NCI-H748 (cell line): ENCODE measurements at regions not wholly inside any gene's neighbourhood (a gene's known extent, or its start where the extent isn't known, plus 50 kb on each side); places are given as distances from the start of the nearest gene placed in this dataset.
"Not testable (repeated sequence)": the region's sequence is repeated elsewhere in the genome, so short reads cannot be mapped to it uniquely, and the experiment has no call there.

Experiments
- DNase-seq: peaks from one replicate; lab custom pipeline; 2025; ENCODE audit not compliant: unreplicated experiment; lab: John Stamatoyannopoulos, UW

GRCh38 chr15:55126111-55126510 is 70.6 kb downstream of the RSL24D1 start:
- no peak for DNase-seq

GRCh38 chr15:55124616-55125015 is 72.1 kb downstream of the RSL24D1 start:
- no peak for DNase-seq

- no peak for DNase-seq
Measured at GRCh38 chr15:55118344-55118870, 78.3 kb downstream of the RSL24D1 start.

- no peak for DNase-seq
Measured at GRCh38 chr15:55116636-55117035, 80.1 kb downstream of the RSL24D1 start.

- no peak for DNase-seq
Measured at GRCh38 chr15:55113736-55114135, 83.0 kb downstream of the RSL24D1 start.

GRCh38 chr15:55112706-55113105 is 84.0 kb downstream of the RSL24D1 start:
- no peak for DNase-seq

- DNase-seq = no peak
Measured at GRCh38 chr15:55110446-55110845, 86.3 kb downstream of the RSL24D1 start.

- DNase-seq = peak; percentile 44
Measured at GRCh38 chr15:55108858-55109518, 87.8 kb downstream of the RSL24D1 start.

GRCh38 chr15:55108448-55108847 is 88.3 kb downstream of the RSL24D1 start:
- no peak for DNase-seq

GRCh38 chr15:55106155-55106554 is 90.6 kb downstream of the RSL24D1 start:
- DNase-seq = no peak

- DNase-seq = no peak
Measured at GRCh38 chr15:55094136-55094535, 102.6 kb downstream of the RSL24D1 start.

GRCh38 chr15:55088207-55088606 is 108.5 kb downstream of the RSL24D1 start:
- DNase-seq = no peak

- no peak for DNase-seq
Measured at GRCh38 chr15:55084673-55085072, 112.1 kb downstream of the RSL24D1 start.

- DNase-seq = no peak
Measured at GRCh38 chr15:55084216-55084615, 112.5 kb downstream of the RSL24D1 start.

- not testable (repeated sequence) for DNase-seq
Measured at GRCh38 chr15:55077052-55077451, 119.7 kb downstream of the RSL24D1 start.

- no peak for DNase-seq
Measured at GRCh38 chr15:55074431-55074830, 122.3 kb downstream of the RSL24D1 start.

- DNase-seq = not testable (repeated sequence)
Measured at GRCh38 chr15:55063970-55064369, 132.8 kb downstream of the RSL24D1 start.

GRCh38 chr15:55060836-55061235 is 135.9 kb downstream of the RSL24D1 start:
- DNase-seq = no peak

- DNase-seq = no peak
Measured at GRCh38 chr15:55056500-55056899, 140.2 kb downstream of the RSL24D1 start.

GRCh38 chr15:55044162-55044561 is 152.6 kb downstream of the RSL24D1 start:
- DNase-seq = no peak

- no peak for DNase-seq
Measured at GRCh38 chr15:55037071-55037470, 159.7 kb downstream of the RSL24D1 start.

GRCh38 chr15:55035749-55036148 is 161.0 kb downstream of the RSL24D1 start:
- no peak for DNase-seq

GRCh38 chr15:55033574-55033973 is 163.2 kb downstream of the RSL24D1 start:
- no peak for DNase-seq
